HG03175 (cell line): ENCODE measurements at regions not wholly inside any gene's neighbourhood (a gene's known extent, or its start where the extent isn't known, plus 50 kb on each side); places are given as distances from the start of the nearest gene placed in this dataset.

Experiments used
- ATAC-seq: cut with Tn5 transposase; IDR thresholded peaks from one replicate; pipeline ENCODE4 v1.9.1; 2021; ENCODE audit warnings: mild to moderate bottlenecking, moderate library complexity; ENCODE audit not compliant: unreplicated experiment

- no peak for ATAC-seq
Measured at GRCh38 chr18:76203552-76203951, 291.5 kb downstream of the ZNF516 start.

- ATAC-seq: no peak
Measured at GRCh38 chr18:76202322-76202721, 292.7 kb downstream of the ZNF516 start.

- ATAC-seq: no peak
Measured at GRCh38 chr18:76195601-76196000, 299.4 kb downstream of the ZNF516 start.

GRCh38 chr18:76188097-76188496, 306.9 kb downstream of the ZNF516 start:
- ATAC-seq: no peak

- ATAC-seq: no peak
Measured at GRCh38 chr18:76179257-76179656, 315.8 kb downstream of the ZNF516 start.

GRCh38 chr18:76177160-76177559, 317.9 kb downstream of the ZNF516 start:
- no peak for ATAC-seq

- no peak for ATAC-seq
Measured at GRCh38 chr18:76174451-76174850, 320.6 kb downstream of the ZNF516 start.

GRCh38 chr18:76169733-76170132, 325.3 kb downstream of the ZNF516 start:
- ATAC-seq: no peak

GRCh38 chr18:76167845-76168621, 327.0 kb downstream of the ZNF516 start:
- no peak for ATAC-seq

GRCh38 chr18:76167410-76167809, 327.6 kb downstream of the ZNF516 start:
- ATAC-seq: no peak

- no peak for ATAC-seq
Measured at GRCh38 chr18:76162886-76163285, 332.2 kb downstream of the ZNF516 start.

GRCh38 chr18:76161983-76162382, 333.1 kb downstream of the ZNF516 start:
- ATAC-seq: no peak

GRCh38 chr18:76153691-76154090, 341.4 kb downstream of the ZNF516 start:
- ATAC-seq: no peak

GRCh38 chr18:76149734-76150133, 345.3 kb downstream of the ZNF516 start:
- no peak for ATAC-seq

- ATAC-seq: no peak
Measured at GRCh38 chr18:76149284-76149683, 345.8 kb downstream of the ZNF516 start.

GRCh38 chr18:76145521-76146376, 349.3 kb downstream of the ZNF516 start:
- ATAC-seq: no peak

- no peak for ATAC-seq
Measured at GRCh38 chr18:76144844-76145243, 350.2 kb downstream of the ZNF516 start.

- ATAC-seq: no peak
Measured at GRCh38 chr18:76142611-76143010, 352.4 kb downstream of the ZNF516 start.

GRCh38 chr18:76139844-76140243, 355.2 kb downstream of the ZNF516 start:
- no peak for ATAC-seq

GRCh38 chr18:76137216-76137615, 357.8 kb downstream of the ZNF516 start:
- ATAC-seq: no peak

GRCh38 chr18:76136701-76137100, 358.3 kb downstream of the ZNF516 start:
- no peak for ATAC-seq

- ATAC-seq: no peak
Measured at GRCh38 chr18:76134628-76135027, 360.4 kb downstream of the ZNF516 start.
